ENCODE measurements at regions not wholly inside any gene's neighbourhood (a gene's known extent, or its start where the extent isn't known, plus 50 kb on each side); places are given as distances from the start of the nearest gene placed in this dataset.

DNA sequence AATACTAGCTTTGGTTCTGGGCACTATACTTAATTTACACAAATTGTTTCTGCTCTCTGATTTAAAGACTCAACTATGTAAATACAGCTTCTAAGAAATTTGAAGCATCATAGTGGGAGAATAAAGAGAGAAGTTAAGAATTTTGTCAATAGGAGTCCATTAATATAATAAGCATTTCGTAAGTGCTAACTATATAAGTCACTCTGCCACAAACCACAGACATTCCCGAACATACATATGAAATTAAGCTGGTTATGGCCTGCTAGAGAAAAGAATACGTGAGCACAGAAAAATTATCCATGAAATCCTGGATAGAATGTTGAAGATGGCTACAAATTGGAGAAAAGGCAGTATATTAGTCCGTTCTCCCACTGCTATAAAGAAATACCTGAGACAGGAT, 526.2 kb downstream of the MRPL39 start:
- DNase-seq = no peak
- H2BK120ac ChIP-seq (ENCODE audit: low read depth, low read length) = no peak overlapping the region
- H3K14ac ChIP-seq (ENCODE audit: low read length in 2 of 2) = no peak overlapping the region
- H4K8ac ChIP-seq (ENCODE audit: low read length) = no peak overlapping the region
- no peak overlapping the region for H4K91ac ChIP-seq (ENCODE audit: low read length)
- no peak overlapping the region for H2BK15ac ChIP-seq (ENCODE audit: low read depth, poor library complexity, severe bottlenecking)
- peaks cover 4% of the 10 kb centered on the region for H3K9me3 ChIP-seq (ENCODE audit: control insufficient read depth, low read length)
- H3K18ac ChIP-seq (ENCODE audit: low read depth in 1 of 2, low read length in 2 of 2) = no peak overlapping the region
- H3K4me1 ChIP-seq (ENCODE audit: control insufficient read depth, insufficient read depth, low read depth, low read length) = no peaks in the 10 kb centered on the region
- H3K79me1 ChIP-seq (replicated peaks; ENCODE audit: low read length, poor library complexity, severe bottlenecking) = no peaks in the 10 kb centered on the region
- no peak overlapping the region for H3K23ac ChIP-seq (ENCODE audit: low read length in 2 of 2)
- H2BK5ac ChIP-seq (ENCODE audit: low read depth, low read length, poor library complexity, severe bottlenecking) = no peak overlapping the region
- H3K36me3 ChIP-seq (ENCODE audit: control insufficient read depth in 1 of 2, insufficient read depth in 2 of 2, low read depth in 1 of 2, low read length in 2 of 2) = no peaks in the 10 kb centered on the region
- H3K4ac ChIP-seq (ENCODE audit: low read depth in 1 of 2, low read length in 2 of 2) = no peak overlapping the region
- H3K27me3 ChIP-seq (ENCODE audit: control insufficient read depth in 1 of 2, insufficient read depth in 1 of 2, low read length in 2 of 2) = no peaks in the 10 kb centered on the region
- H2BK12ac ChIP-seq (ENCODE audit: low read length in 2 of 2) = no peak overlapping the region
- H2AK5ac ChIP-seq (ENCODE audit: low read length, severe bottlenecking) = no peak overlapping the region
- no peak overlapping the region for H3K4me2 ChIP-seq (ENCODE audit: low read length, poor library complexity, severe bottlenecking)
- no peak overlapping the region for H3K4me3 ChIP-seq (ENCODE audit: insufficient read depth in 1 of 2, low read depth in 1 of 2, low read length in 2 of 2)
- no peak overlapping the region for H2AFZ ChIP-seq (ENCODE audit: low read depth, low read length)
- WGBS = 17% methylated on average over 1 of the region's 4 CpGs
- no peak overlapping the region for H3K9ac ChIP-seq (ENCODE audit: low read length)
- H3K27ac ChIP-seq (ENCODE audit: low read length, poor library complexity, severe bottlenecking) = no peak overlapping the region

DNA sequence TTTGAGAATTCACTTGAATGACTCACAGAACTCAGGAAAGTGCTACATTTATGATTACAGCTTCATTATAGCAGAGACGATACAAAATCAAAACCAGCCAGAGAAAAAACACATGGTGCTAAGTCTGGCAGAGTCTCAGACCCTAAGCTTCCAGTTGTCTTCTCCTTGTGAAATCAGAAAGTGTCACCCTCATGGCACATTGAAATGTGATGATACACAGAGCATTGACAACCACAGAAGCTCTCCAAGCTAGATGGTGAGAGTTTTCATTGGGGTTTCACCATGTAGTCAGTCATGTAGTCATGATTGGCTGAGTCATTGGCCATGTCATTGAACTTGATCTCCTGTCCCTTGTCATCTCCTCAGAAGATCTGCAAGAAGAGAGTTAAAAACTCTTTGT, 526.6 kb downstream of the MRPL39 start:
- peaks cover 4% of the 10 kb centered on the region for H3K9me3 ChIP-seq (ENCODE audit: control insufficient read depth, low read length)
- no peak overlapping the region for H2AFZ ChIP-seq (ENCODE audit: low read depth, low read length)
- no peak overlapping the region for H3K14ac ChIP-seq (ENCODE audit: low read length in 2 of 2)
- no peaks in the 10 kb centered on the region for H3K79me1 ChIP-seq (replicated peaks; ENCODE audit: low read length, poor library complexity, severe bottlenecking)
- H3K4me2 ChIP-seq (ENCODE audit: low read length, poor library complexity, severe bottlenecking) = no peak overlapping the region
- no peak overlapping the region for H2AK5ac ChIP-seq (ENCODE audit: low read length, severe bottlenecking)
- no peak overlapping the region for H4K8ac ChIP-seq (ENCODE audit: low read length)
- no peak overlapping the region for H3K23ac ChIP-seq (ENCODE audit: low read length in 2 of 2)
- no peak overlapping the region for H3K9ac ChIP-seq (ENCODE audit: low read length)
- H3K36me3 ChIP-seq (ENCODE audit: control insufficient read depth in 1 of 2, insufficient read depth in 2 of 2, low read depth in 1 of 2, low read length in 2 of 2) = no peaks in the 10 kb centered on the region
- no peaks in the 10 kb centered on the region for H3K27me3 ChIP-seq (ENCODE audit: control insufficient read depth in 1 of 2, insufficient read depth in 1 of 2, low read length in 2 of 2)
- no peak overlapping the region for H2BK120ac ChIP-seq (ENCODE audit: low read depth, low read length)
- H3K4me3 ChIP-seq (ENCODE audit: insufficient read depth in 1 of 2, low read depth in 1 of 2, low read length in 2 of 2) = no peak overlapping the region
- H2BK15ac ChIP-seq (ENCODE audit: low read depth, poor library complexity, severe bottlenecking) = no peak overlapping the region
- H2BK5ac ChIP-seq (ENCODE audit: low read depth, low read length, poor library complexity, severe bottlenecking) = no peak overlapping the region
- WGBS = 90% methylated on average over 1 of the region's 1 CpG
- no peak overlapping the region for H4K91ac ChIP-seq (ENCODE audit: low read length)
- no peak overlapping the region for H3K18ac ChIP-seq (ENCODE audit: low read depth in 1 of 2, low read length in 2 of 2)
- H3K4me1 ChIP-seq (ENCODE audit: control insufficient read depth, insufficient read depth, low read depth, low read length) = no peaks in the 10 kb centered on the region
- no peak overlapping the region for H2BK12ac ChIP-seq (ENCODE audit: low read length in 2 of 2)
- no peak overlapping the region for H3K4ac ChIP-seq (ENCODE audit: low read depth in 1 of 2, low read length in 2 of 2)
- H3K27ac ChIP-seq (ENCODE audit: low read length, poor library complexity, severe bottlenecking) = no peak overlapping the region
- DNase-seq = no peak

DNA sequence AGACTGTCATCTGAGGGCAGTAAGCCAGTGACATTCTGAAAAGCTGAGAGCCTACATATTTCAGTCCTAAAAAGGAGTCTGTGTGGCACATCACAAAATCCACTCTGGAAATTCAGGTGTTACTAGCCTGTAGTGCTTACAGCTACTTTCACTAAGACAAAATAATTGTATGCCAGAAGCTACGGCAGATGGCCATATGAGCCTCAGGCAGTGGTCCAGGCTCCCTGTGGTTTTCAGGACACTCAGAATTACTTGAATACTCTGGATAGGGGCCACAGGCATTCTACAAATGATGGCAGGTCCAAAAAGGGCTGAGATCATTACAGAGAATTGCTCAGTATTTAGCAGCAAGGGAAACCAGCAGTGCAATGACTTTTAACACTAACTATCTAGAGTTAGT, 527.1 kb downstream of the MRPL39 start:
- WGBS = 100% methylated on average over 1 of the region's 1 CpG
- no peak for DNase-seq
- H3K79me1 ChIP-seq (replicated peaks; ENCODE audit: low read length, poor library complexity, severe bottlenecking) = no peaks in the 10 kb centered on the region
- H2AK5ac ChIP-seq (ENCODE audit: low read length, severe bottlenecking) = no peak overlapping the region
- H3K36me3 ChIP-seq (ENCODE audit: control insufficient read depth in 1 of 2, insufficient read depth in 2 of 2, low read depth in 1 of 2, low read length in 2 of 2) = no peaks in the 10 kb centered on the region
- H4K8ac ChIP-seq (ENCODE audit: low read length) = no peak overlapping the region
- H2BK5ac ChIP-seq (ENCODE audit: low read depth, low read length, poor library complexity, severe bottlenecking) = no peak overlapping the region
- no peak overlapping the region for H3K4me2 ChIP-seq (ENCODE audit: low read length, poor library complexity, severe bottlenecking)
- H2BK12ac ChIP-seq (ENCODE audit: low read length in 2 of 2) = no peak overlapping the region
- H4K91ac ChIP-seq (ENCODE audit: low read length) = no peak overlapping the region
- no peak overlapping the region for H2BK15ac ChIP-seq (ENCODE audit: low read depth, poor library complexity, severe bottlenecking)
- H2AFZ ChIP-seq (ENCODE audit: low read depth, low read length) = no peak overlapping the region
- H3K27ac ChIP-seq (ENCODE audit: low read length, poor library complexity, severe bottlenecking) = no peak overlapping the region
- no peak overlapping the region for H2BK120ac ChIP-seq (ENCODE audit: low read depth, low read length)
- no peak overlapping the region for H3K9ac ChIP-seq (ENCODE audit: low read length)
- no peaks in the 10 kb centered on the region for H3K27me3 ChIP-seq (ENCODE audit: control insufficient read depth in 1 of 2, insufficient read depth in 1 of 2, low read length in 2 of 2)
- peaks cover 4% of the 10 kb centered on the region for H3K9me3 ChIP-seq (ENCODE audit: control insufficient read depth, low read length)
- H3K4me1 ChIP-seq (ENCODE audit: control insufficient read depth, insufficient read depth, low read depth, low read length) = no peaks in the 10 kb centered on the region
- H3K4me3 ChIP-seq (ENCODE audit: insufficient read depth in 1 of 2, low read depth in 1 of 2, low read length in 2 of 2) = no peak overlapping the region
- no peak overlapping the region for H3K18ac ChIP-seq (ENCODE audit: low read depth in 1 of 2, low read length in 2 of 2)
- no peak overlapping the region for H3K4ac ChIP-seq (ENCODE audit: low read depth in 1 of 2, low read length in 2 of 2)
- H3K23ac ChIP-seq (ENCODE audit: low read length in 2 of 2) = no peak overlapping the region
- H3K14ac ChIP-seq (ENCODE audit: low read length in 2 of 2) = no peak overlapping the region

DNA sequence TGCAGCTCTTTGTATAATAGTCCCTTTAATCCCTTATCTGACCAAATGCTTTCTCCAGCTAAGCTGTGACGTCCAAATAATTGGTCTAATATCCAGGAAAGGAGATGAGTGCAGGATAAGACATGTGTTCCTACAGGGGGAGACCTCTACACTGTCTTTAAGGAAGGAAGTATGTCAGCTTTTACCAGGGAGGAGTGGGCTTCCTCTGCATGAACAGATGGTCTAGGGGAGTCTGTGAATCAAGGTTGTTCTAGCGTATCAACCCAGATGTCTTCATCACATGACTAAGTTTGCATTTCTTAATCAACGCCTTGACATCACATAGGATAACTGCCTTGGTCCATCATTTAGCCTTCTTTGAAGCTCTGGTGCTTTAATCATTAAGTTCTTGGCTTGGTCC, 528.2 kb downstream of the MRPL39 start:
- 76% methylated on average over 3 of the region's 3 CpGs for WGBS
- Histone ChIP-seq H3K18ac (ENCODE audit: low read depth in 1 of 2, low read length in 2 of 2) (no peak overlapping the region), H3K4me3 (ENCODE audit: insufficient read depth in 1 of 2, low read depth in 1 of 2, low read length in 2 of 2) (no peak overlapping the region), H2AK5ac (ENCODE audit: low read length, severe bottlenecking) (no peak overlapping the region), H3K4ac (ENCODE audit: low read depth in 1 of 2, low read length in 2 of 2) (no peak overlapping the region), H2BK5ac (ENCODE audit: low read depth, low read length, poor library complexity, severe bottlenecking) (no peak overlapping the region), H3K4me1 (ENCODE audit: control insufficient read depth, insufficient read depth, low read depth, low read length) (no peaks in the 10 kb centered on the region), H3K27ac (ENCODE audit: low read length, poor library complexity, severe bottlenecking) (no peak overlapping the region), H3K14ac (ENCODE audit: low read length in 2 of 2) (no peak overlapping the region), H3K23ac (ENCODE audit: low read length in 2 of 2) (no peak overlapping the region), H2BK15ac (ENCODE audit: low read depth, poor library complexity, severe bottlenecking) (no peak overlapping the region), H4K91ac (ENCODE audit: low read length) (no peak overlapping the region), H3K27me3 (ENCODE audit: control insufficient read depth in 1 of 2, insufficient read depth in 1 of 2, low read length in 2 of 2) (no peaks in the 10 kb centered on the region), H3K79me1 (replicated peaks; ENCODE audit: low read length, poor library complexity, severe bottlenecking) (no peaks in the 10 kb centered on the region), H3K36me3 (ENCODE audit: control insufficient read depth in 1 of 2, insufficient read depth in 2 of 2, low read depth in 1 of 2, low read length in 2 of 2) (no peaks in the 10 kb centered on the region), H3K4me2 (ENCODE audit: low read length, poor library complexity, severe bottlenecking) (no peak overlapping the region), H2BK120ac (ENCODE audit: low read depth, low read length) (no peak overlapping the region), H2BK12ac (ENCODE audit: low read length in 2 of 2) (no peak overlapping the region), H2AFZ (ENCODE audit: low read depth, low read length) (no peak overlapping the region), H4K8ac (ENCODE audit: low read length) (no peak overlapping the region), H3K9ac (ENCODE audit: low read length) (no peak overlapping the region), H3K9me3 (ENCODE audit: control insufficient read depth, low read length) (peaks cover 4% of the 10 kb centered on the region)
- DNase-seq = no peak

Measured in mesenchymal stem cell (in vitro differentiated cells and primary cell).